T-helper 9 cell (primary cell): ENCODE measurements at regions not wholly inside any gene's neighbourhood (a gene's known extent, or its start where the extent isn't known, plus 50 kb on each side); places are given as distances from the start of the nearest gene placed in this dataset.
A peak's percentile ranks its signal among the peaks of the same experiment; 100 is the strongest.

Experiments used
- DNase-seq: peaks from one replicate; pipeline ENCODE4 v3.0.0-alpha.2; 2020

DNA sequence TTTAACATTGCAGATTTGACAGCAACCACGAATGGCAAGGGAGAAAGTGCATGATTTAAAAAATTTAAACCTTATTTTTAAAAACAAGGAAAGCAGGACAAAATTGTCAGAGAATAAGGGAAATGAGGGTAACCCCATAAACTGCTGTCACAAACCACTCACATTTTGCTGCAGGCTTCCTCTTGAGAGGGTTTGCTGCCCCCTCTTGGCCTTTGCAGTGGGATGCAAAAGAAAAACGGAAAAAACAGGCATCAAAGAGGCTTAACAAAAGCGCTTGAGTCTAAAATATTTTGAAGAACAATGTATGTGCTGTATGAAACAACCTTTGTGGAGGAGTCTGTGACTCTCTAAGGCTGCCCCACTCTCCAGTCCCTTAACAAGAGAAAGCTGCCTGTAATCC lies 91.6 kb downstream of the TMX3 start:
- peak; percentile 2 for DNase-seq

- DNase-seq = no peak
These were observed 103.6 kb downstream of the TMX3 start for GRCh38 chr18:68611311-68611710.

GRCh38 chr18:68608851-68609490 lies 105.9 kb downstream of the TMX3 start:
- no peak for DNase-seq

DNA sequence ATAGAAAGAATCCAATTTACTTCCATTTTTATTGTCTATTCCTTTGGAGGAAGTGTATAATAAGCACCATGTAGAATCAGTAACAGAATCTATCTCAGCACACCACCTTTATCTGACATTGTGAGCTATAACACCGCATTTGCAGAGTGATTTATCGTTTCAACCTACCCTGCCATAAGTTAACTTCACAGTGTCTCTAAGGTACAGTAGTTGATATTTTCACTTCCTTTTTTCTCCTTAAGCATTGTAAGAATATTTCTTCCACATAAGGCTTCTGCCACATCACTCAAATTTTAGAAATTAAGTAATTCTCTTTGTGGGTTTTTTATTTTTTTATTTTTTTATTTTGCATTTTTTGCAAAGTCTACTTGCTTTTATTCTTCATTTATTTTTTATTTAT lies 107.1 kb downstream of the TMX3 start:
- DNase-seq = no peak

DNA sequence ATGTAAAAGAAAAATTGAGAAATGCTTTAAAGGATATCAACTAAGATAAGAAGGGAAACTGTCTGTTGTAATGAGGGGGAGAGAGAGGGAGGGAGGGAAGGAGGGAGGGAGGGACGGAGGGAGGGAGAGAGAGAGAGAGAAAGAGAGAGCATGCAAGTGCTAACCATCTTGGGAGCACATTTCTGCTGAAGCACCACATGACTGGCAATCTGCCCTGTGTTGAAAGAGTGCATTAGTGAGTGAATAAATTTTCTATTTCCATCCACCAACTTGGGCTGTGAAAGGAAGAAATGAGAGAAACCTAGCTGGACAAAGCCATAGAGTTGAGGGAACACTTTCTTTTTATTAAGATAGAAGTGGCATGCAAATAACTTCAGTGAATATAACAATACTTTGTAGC lies 110.7 kb downstream of the TMX3 start:
- DNase-seq = no peak

DNA sequence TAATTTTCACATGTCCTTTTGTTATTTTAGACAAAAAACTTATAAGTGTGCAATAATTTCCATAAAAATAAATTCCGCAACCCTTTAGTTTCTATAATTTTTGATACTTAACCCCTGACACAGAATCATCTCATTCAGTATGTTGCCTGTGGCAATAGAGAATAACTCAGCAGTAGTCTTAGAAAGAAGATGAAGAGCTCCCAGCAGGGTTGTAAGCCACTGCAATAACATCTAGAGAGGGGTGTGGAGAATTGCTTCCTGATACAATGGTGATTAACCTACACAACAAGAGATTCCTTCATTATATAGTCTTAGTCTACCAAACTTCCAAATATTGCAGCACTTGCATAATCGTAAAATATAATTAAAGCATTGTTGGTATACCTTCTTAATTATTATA lies 118.9 kb downstream of the TMX3 start:
- DNase-seq = no peak

GRCh38 chr18:68588169-68588568 lies 126.7 kb downstream of the TMX3 start:
- DNase-seq = no peak

DNA sequence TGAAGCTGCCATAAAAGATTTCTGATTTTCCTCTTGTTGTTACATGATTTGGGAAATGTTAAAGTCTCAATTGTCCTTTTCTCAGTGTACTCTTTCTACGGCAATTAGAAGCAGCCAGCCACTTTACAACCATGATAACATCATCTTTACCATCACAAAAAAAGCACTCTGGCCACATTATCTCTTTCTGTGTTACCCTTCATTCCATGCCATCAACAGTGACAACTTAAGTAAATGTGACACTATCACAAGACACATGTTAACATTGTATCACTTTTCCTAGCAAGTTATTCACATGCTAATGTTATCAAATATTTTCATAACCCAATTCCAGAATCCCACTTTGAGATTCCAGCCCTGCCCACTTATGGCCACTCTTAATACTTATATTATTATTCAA lies 131.2 kb downstream of the TMX3 start:
- DNase-seq = no peak

DNA sequence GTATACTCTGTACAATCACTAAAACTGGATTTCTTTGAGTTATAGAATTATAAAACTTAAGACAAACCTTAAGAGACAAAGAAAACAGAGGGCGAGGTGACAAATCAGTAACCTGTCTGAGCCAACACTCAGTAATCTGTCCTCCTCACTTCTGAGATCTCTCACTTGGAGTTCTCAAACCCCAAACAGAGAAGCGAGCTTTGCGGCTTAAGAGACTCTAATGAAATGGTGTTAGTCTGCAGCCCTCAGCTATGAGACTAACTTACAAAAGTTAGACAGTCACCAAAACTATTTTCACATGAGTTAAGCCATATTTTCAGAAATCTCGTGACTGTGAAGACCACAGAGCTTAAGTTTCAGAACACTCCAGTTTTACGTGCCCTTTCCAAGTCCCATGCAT lies 140.6 kb downstream of the TMX3 start:
- no peak for DNase-seq

- DNase-seq = no peak
These were observed 145.0 kb downstream of the TMX3 start for GRCh38 chr18:68569936-68570335.

GRCh38 chr18:68568364-68569155 lies 146.3 kb downstream of the TMX3 start:
- DNase-seq = no peak

DNA sequence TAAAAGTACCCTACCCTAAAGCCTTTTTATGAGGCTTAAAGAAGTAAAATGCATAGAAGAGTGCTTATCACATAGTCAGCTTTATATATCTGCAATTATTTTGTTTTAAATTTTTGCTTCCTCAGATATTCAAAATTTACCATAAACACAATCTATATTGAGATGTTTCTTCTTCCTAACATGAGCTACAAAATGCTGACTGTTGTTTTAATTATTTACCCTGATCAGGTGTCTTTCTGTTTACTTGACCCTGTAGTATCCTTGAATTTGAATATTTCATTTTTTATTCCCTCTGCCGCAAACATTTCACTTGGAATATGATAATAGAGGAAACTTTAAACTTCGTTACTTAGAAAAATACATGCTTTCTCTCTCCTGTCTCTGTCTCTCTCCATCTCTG lies 147.9 kb downstream of the TMX3 start:
- no peak for DNase-seq

DNA sequence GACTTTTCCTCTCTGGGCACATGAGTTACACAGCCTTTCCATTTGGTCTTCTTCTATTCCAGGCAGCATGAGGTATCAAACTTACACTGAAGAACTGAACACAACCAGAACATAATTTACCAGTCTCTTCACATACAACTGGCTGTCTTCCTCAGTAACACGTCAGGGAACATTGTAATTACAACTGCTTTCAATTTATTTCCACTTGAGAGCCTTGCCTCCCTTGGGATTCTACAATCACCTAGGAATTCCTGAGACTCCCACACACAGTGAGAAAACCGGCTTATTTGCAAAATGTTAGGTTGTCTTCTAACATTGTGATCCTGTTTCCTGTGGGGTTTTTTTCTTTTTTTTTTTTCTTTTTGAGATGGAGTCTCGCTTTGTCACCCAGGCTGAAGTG lies 149.9 kb downstream of the TMX3 start:
- no peak for DNase-seq

GRCh38 chr18:68564351-68564750 lies 150.6 kb downstream of the TMX3 start:
- no peak for DNase-seq

- no peak for DNase-seq
These were observed 154.8 kb downstream of the TMX3 start for GRCh38 chr18:68560128-68560527.

DNA sequence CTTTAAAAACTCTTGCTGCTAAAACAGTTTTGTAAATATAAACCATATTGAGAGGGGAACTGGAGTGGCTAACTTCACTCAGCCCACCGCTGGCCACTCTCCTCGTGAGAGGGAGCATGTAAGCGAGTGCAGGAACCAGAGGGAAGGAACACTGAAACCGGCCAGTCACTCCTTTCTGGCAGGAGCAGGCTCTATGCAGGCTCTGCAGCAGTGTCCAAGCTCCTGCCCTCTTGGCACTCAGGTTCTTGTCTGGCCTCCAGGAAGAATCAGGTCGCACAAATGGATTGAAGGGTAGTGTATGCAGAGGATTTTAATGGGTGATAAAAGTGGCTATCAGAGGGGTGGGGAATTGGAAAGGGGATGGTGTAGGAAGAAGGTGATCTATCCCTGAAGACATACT lies 157.7 kb downstream of the TMX3 start:
- DNase-seq = no peak

GRCh38 chr18:68555879-68556301 lies 159.0 kb downstream of the TMX3 start:
- no peak for DNase-seq

DNA sequence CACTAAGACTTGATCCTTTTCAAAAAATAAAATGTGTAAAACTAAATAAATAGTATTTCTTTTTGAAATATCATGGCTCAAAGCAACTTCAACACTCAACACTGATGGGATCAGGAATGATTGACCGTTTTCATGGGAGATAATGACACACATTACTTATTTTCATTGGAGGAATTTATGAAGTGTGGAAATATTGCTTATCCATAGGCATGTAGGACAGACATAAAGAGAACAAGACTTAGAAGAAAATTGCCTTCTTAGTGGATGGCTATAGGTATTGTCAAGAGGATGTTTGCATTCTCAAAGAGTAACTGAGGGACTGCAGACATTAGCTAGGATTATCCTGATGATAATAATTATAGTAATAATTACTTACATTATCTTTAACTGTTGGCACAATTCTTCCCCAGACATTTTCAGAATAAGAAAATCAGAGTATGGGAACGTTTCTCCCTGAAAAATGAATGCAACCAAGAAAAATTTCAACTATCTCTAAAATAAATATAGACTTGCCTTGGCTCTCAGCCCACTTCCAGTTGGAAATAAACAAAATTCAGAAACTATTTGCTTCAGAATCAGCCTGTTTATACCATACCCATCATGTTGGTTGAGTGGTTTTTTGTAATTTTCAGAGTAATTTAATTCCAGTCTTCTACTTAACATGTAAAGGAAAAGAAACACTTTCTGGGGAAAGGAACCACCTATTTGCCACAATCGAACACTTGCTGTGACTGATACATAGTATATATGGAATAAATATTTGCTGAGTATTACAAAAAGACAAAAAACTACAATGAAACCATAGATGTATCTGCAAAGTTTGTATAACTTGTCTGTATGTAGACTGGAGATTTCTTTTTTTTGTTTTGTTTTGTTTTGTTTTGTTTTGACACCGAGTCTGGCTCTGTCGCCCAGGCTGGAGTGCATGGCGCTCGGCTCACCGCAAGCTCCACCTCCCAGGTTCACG lies 165.7 kb downstream of the TMX3 start:
- DNase-seq = no peak

- no peak for DNase-seq
These were observed 171.6 kb downstream of the TMX3 start for GRCh38 chr18:68543344-68543743.

DNA sequence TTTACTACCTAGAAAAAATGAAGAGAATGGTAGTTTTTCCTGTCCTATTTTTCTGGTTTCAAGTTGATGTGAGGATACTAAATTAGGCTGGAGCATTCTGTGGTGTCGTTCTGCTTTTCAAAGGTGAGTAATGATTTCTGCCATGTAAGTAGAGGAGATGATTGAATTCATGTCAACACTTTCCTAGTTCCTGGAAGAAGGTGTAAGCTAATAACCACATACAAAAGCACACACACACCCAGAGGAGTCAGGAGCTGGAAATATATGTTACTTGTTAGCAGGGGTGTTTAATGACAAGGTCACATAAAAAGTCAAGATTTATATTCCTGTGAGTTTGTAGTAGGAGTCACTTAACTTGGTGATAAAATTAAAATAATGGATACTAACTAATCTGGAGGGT lies 172.1 kb downstream of the TMX3 start:
- no peak for DNase-seq

GRCh38 chr18:68533641-68534040 lies 181.3 kb downstream of the TMX3 start:
- no peak for DNase-seq

DNA sequence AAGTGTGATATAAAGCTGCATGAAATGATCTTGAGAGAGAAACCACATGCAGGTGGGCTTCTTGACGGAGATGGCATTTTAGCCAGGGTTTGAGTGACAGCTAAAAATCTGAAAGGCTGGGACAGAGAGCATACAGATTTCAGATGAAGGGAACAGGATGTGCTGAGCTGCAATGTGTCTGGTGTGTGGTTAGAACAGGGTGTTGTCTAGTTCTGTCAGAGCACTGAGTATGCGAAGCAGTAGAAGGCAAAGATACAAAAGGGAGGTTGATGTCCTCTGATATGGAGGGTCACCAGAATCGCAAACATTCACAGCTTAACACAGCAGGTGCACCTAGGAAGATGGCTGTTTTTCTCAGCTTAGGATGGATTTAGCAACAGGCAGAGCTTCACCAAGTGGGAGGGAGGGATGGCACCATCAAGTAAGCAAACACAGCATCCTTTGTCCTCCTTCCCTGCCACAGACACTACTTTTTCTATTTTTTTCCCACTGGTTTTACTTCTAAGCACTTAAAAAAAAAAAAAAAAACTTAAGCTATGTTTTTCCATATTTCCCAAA lies 182.5 kb downstream of the TMX3 start:
- no peak for DNase-seq

DNA sequence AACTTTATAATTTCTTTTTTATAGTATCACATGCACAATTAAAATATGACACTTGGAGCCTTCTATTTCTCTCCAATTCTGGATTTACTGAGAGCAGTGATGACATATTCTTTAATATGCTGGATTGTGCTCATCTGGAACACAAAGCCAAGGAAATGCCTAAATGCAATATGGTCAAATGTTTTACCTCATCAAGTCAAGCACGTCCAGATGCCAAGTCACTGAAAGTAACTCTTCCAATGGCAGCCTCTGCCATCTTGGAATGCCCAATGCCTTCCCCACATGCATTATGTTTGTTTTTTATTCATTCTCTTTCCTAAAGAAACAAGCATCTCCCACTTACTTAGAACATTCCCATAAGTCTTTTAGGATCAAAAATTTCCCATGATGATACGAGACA lies 189.8 kb downstream of the TMX3 start:
- no peak for DNase-seq
